HG02588 (cell line): ENCODE measurements at regions not wholly inside any gene's neighbourhood (a gene's known extent, or its start where the extent isn't known, plus 50 kb on each side); places are given as distances from the start of the nearest gene placed in this dataset.

Experiments used
- ATAC-seq: cut with Tn5 transposase; IDR thresholded peaks from one replicate; pipeline ENCODE4 v1.9.1; 2021; ENCODE audit warnings: mild to moderate bottlenecking, moderate library complexity; ENCODE audit not compliant: unreplicated experiment

- ATAC-seq: no peak
Measured at GRCh38 chr16:64826374-64826773, 295.5 kb downstream of the CDH11 start.

GRCh38 chr16:64823481-64824075, 298.3 kb downstream of the CDH11 start:
- ATAC-seq: no peak

DNA sequence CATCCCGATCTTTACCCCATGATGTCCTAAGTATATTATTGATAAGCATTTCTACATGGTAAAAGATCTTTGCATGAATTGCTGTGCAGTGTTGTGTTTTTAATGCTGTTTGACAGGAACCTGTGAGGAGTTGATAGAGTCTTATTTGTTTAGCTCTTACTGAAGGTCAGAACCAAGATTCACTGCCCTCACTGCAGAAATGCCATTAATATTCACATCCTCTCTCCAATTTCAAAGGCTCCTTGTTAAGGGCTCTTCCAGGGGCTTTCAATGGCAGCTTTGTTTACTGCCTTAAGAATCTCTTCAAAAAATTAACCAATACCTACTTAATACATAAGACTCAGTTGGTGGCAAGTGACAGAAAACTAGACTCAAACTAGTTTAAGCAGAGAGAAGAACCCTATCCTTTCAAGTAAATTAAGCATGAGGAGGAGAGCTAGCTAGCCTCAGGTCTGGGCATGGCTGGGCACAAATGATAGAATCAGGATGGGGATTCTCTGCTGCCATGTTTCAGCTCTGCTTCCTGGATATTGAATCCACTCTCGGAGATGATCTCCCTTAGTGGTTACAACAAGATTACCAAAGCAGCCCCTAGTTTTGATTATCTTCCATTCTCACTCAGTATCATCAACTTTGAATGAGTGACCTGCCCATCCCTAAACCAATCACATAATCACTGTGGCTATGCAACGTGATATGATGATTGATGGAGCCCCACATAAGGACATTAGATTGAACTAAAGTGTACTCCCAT, 311.8 kb downstream of the CDH11 start:
- ATAC-seq: no peak

DNA sequence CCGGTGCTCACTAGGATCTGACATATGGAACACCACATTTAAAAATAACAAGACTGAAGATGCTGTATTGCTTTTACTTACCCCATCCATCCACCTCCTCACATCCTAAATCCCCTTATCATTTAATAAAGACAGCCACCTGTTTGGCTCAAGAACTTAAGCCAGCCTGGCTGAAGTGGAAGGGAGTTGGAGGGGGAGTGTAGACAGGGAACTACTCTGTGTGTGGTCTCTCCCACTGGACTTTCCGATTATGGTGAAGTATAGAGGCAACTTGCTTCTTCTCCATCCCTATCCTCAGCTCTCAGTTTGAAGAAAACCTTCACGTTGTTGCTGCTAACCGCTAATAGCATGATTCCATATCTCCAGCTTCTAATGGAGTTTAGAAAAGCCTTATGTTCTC, 313.4 kb downstream of the CDH11 start:
- ATAC-seq: no peak

GRCh38 chr16:64791756-64792155, 330.1 kb downstream of the CDH11 start:
- ATAC-seq: no peak

GRCh38 chr16:64784635-64785034, 337.2 kb downstream of the CDH11 start:
- ATAC-seq: no peak

DNA sequence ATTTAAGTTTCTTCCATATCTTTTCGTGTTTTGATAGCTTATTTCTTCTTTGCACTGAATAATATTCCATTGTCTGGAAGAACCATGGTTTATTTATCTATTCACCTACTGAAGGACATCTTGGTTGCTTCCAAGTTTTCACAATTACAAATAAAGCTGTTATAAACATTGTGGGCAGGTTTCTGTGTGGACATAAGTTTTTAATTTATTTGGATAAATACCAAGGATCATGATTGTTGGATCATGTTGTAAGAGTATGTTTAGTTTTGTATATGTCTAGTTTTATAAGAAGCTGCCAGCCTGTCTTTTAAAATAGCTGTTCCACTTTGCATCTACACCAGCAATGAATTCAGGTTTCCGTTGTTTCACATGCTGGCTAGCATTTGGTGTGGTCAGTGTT, 339.4 kb downstream of the CDH11 start:
- no peak for ATAC-seq

DNA sequence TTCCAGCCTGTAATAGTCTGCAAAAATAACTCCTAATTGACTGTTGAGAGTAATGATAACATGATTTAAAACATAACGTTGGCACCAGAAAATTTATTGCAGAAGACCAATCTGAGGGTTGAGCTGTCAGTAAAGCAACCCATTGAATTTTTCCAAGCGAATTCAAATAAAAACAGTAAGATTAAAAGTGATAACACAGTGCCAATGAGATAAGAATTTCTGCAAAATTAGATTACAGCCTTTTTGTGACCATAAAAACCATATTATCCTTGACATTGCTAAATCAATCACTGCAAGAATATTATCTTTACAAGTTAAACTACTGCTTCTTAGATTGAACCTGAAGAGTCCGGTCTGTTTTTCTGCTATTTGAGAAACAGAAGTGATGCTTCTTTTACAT, 341.4 kb downstream of the CDH11 start:
- ATAC-seq: no peak

GRCh38 chr16:64778777-64779176, 343.1 kb downstream of the CDH11 start:
- no peak for ATAC-seq

DNA sequence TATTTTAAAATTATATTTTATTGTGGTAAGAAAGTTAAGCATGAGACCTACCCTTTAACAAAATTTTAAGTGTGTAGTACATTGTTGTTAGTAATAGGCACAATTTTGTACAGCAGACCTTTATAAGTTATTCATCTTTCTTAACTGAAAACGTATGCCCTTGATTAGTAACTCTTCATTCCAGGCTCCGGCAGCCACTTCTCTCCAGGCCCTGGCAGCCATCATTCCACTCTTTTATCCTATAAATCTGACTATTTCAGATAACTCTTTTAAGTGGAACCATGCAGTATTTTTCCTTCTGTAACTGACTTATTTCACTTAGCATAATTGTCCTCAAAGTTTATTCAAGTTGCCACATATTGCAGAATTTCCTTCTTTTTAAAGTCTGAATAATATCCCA, 348.2 kb downstream of the CDH11 start:
- ATAC-seq: no peak

GRCh38 chr16:64773184-64773583, 348.7 kb downstream of the CDH11 start:
- ATAC-seq: no peak

DNA sequence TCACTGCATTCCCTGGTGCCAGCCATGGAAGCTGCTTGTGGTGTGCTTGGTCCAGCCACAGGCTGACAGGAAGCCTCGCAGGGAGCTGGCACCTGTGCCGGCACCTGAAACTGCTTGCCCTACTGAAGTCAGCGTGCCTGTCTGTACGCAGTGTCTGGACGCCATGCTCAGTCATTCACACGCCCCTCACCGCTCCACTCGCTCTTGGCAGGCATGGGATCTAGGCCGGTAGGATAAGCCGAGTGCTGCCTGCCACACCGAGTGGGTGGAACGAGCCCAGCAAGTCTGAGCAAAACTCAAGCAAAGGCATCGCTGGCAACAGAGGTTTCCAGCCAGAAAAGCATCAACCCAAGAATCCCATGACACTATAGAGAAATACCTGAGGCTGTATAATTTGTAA, 350.6 kb downstream of the CDH11 start:
- no peak for ATAC-seq

GRCh38 chr16:64762211-64762610, 359.7 kb downstream of the CDH11 start:
- ATAC-seq: no peak

DNA sequence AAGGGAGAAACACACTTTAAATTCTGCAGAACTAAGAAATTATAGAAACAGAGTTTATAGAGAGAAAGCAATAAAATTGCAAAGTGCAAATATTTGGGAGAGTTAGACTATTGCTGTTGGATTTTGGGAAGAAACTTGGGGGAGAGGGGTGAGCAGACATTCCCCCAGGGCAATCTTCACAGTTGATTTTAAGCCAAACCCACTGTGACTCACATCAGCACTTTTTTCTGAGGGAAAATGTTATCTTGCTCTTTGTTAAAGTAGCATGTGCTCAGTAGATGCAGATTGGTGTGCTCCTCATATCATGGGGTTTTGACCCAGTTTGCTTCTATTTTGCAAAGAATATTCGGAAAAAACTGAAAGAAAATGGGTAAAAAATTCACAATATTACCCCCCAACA, 367.6 kb downstream of the CDH11 start:
- ATAC-seq: no peak

GRCh38 chr16:64751906-64752305, 370.0 kb downstream of the CDH11 start:
- no peak for ATAC-seq

GRCh38 chr16:64749346-64749745, 372.5 kb downstream of the CDH11 start:
- no peak for ATAC-seq

DNA sequence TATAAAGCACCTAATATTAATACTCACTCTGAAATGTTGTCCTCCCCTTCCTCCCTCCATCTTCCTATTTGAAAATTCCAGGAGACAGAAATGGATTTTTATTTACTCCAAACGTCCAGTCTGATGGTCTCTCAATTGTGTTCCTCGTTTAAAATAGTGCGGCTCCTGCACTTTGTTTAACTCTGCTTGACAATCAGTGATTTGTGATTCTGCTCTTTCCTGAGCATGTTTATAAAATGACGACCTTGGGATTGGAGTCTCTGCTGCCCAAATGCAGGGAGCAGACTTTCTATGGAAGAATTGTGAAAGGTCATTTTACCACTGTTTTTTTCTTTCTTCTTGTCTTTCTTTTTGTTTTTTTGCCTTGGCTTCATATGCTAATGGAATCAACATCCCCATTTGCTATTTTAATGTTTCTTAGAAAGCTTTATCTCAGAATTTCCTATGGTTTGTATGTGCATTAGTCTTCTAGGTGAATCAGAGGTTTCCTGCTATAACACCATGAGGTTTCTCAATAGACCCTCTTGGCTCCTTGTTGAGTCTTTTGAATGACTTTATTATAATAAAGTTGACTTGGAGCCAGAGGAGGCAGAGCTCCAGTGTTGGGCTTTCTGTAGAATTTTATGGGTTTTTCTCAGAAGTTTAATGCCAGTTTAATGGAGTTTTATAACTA, 376.5 kb downstream of the CDH11 start:
- no peak for ATAC-seq

- no peak for ATAC-seq
Measured at GRCh38 chr16:64742455-64743223, 379.2 kb downstream of the CDH11 start.

DNA sequence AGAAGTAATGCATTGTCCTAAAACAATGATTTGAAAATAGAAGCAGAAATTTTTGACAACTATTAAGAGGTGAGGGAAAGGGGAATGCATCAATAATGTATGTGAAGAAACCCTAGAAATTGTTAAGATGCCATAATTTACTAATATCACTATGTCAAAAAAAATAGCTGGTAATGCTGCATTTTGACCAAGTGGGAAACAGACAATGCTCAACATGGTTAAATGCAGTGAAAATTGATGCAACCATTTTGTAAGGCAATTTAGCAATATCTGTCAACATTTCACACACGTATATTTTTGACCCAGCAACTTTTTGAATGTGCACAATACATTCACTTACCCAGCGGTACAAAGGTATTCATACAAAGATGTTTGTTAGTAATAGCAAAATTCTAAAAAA, 381.6 kb downstream of the CDH11 start:
- no peak for ATAC-seq

- ATAC-seq: no peak
Measured at GRCh38 chr16:64738321-64738960, 383.4 kb downstream of the CDH11 start.

DNA sequence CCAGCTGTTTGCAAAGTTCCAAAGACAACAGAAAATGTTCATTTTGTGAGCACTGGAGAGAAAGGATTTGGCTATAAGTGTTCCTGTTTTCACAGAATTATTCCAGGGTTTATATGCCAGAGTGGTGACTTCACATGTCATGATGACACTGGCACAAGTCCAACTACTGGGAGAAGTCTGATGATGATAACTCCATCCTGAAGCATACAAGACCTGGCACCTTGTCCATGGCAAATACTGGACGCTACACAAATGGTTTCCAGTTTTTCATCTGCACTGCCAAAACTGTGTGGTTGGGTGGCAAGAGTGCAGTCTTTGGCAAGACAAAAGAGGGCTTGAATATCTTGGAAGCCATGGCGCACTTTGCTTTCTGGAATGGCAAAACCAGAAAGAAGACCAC, 385.0 kb downstream of the CDH11 start:
- ATAC-seq: no peak
